GM19043 (cell line): ENCODE measurements at regions not wholly inside any gene's neighbourhood (a gene's known extent, or its start where the extent isn't known, plus 50 kb on each side); places are given as distances from the start of the nearest gene placed in this dataset.
A peak's percentile ranks its signal among the peaks of the same experiment; 100 is the strongest.

Experiments used
- ATAC-seq: cut with Tn5 transposase; IDR thresholded peaks from one replicate; pipeline ENCODE4 v1.9.1; 2021; ENCODE audit warnings: low read depth; ENCODE audit not compliant: unreplicated experiment

GRCh38 chr7:19623676-19624075 is 85.2 kb downstream of the POLR1F start:
- ATAC-seq = no peak

DNA sequence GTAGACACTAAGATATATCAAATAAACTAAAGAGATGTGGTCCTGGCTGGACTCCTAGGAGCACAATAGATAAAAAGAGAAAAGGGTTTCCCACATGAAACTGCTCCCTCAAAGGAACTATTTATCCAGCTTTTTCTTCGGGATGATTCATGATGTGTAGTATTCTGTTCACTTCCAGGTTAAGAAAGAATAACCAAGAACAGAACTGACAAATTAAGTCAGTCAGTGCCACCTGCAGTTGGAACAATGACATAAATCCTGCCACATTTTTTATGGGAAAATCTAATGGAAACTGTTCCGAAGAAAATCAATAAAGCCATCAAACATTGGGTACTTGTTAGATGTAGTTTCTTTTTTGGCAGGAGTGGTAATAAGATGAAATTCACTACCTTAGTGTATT is 87.1 kb downstream of the POLR1F start:
- ATAC-seq = no peak

DNA sequence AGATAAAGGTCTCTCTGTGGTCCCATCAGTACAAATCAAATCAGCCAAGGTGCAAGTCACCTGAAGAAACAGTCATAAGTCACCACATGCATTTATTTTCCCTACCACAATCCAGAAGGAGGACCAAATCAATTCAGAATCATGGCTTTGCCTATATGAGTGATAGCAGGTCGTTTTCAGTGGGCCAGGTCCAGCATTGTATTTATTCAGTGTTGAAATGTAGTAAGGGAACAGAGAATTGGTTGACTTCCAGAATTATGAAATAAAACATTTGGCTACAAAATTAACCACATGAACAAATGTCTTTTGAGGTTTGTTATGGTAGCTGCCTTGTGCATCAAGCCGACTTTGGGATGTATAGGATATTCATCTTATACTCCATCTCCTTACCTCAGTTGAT is 88.4 kb downstream of the POLR1F start:
- no peak for ATAC-seq

- no peak for ATAC-seq
These were observed 89.7 kb downstream of the POLR1F start for GRCh38 chr7:19619122-19619521.

DNA sequence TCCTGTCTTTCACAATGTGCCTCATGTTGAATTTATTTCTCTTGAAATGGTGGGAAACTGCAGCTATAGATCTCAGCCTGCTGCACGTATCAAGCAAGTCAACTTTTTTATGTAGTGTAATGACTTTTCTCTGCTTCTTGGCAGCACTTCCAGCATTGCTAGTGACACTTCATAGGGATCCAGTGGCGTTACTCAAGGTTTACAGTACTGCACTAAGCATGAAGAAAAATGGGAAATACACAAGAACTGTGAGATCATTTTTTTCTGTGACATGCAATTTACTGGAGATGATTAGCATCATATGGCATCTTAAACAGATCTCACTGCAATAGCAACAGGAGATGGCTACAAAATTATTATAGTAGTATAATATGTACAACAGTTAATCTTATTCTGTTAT is 90.9 kb downstream of the POLR1F start:
- ATAC-seq = no peak

DNA sequence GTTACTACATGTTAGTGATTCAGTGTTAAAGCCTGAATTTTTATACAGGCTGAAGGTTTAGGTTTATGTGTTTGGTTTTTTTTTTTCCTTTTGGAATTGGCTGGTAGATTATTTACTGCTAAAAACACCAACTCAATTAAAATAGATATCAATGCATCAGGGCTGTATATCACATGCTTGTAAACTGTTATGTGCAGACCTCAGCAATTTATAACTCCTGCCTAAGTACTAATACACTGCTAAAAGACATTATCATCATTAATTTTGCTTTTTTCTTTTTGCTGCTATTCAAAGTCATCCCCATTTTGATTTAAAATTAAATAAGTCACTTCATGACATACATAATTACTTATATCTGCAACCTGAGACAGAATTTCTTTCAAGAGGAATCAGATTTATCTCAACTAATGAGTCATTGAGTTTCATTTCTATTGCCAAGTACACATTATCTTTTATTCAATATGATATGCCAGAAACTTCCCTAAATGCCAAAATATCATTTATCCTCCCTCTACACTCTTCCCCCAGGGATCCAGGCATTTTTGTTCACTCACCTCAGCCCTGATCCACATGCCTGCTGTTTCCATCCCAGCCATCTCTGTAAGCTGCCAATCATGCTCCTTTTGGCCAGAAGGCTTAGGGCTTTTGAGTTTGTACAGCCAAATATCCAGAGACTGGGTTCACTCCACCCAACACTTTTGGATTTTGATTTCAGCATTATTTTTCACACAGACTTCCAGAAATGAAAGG is 98.5 kb downstream of the POLR1F start:
- ATAC-seq = no peak

- ATAC-seq = no peak
These were observed 119.4 kb downstream of the POLR1F start for GRCh38 chr7:19589446-19589845.

DNA sequence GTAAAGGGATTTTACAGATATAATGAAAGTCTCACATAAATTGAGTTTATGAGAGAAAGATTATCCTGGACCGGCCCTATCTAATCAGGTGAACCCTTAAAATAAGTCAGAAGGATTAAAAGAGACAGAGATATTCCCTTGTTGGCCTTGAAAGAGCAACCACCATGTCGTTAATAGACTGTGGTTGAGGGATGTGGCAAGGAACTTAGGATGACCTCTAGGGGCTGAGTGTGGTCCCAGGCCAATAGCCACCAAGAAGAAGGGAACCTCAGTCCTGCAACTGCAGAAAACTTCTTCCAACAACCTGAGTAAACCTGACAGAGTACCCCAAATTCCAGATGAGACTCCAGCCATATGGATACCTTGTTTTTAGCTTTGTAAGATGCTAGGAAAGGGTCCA is 121.5 kb downstream of the POLR1F start:
- peak; percentile 71 for ATAC-seq

DNA sequence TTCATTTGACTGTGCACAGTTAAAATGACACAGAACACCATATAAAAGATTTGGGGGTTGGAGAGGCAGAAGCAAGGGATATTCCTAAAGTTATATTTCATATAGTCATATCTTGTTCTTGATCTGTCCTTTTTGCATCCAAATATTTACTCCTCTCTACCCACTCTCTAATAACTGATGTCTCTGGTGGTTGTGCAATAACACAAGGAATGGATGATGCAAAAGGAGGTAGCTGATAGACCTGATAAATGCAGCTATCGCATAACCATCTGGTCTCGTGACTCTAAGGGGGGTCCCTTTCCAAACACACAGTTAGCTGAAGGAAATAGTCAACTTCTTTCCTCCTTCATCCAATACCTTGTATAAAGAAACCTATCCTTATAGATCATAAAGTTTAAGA is 123.1 kb downstream of the POLR1F start:
- no peak for ATAC-seq

DNA sequence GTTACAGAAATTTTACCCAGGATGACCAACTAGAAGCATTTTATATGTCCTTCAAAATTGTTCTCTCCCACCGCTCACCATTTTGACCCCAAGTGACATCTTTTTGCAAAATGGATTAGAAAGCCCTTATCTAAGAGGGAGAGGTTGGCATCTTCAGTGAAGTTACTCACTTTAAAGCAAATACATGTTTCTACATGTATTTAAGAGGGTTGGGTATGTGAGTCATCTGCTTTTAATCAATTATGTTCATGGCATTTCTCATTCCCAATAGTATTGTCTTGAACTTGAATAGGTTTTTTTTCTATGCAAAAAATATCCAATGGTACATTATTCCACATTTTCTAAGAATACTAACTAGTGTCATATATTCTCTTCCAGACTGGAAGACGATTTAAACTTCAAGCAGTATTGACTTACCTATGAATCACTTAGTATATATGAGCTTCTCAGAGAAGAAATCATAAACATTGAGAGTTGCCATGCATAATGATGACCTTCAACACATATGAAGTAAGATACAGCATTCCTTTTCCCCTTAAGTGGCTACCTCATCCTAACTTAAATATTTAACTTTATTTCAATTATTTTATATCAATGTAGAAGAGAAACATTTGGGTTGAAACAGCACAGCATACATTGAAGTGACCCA is 132.8 kb downstream of the POLR1F start:
- ATAC-seq = no peak

GRCh38 chr7:19574131-19574530 is 134.7 kb downstream of the POLR1F start:
- ATAC-seq = no peak

DNA sequence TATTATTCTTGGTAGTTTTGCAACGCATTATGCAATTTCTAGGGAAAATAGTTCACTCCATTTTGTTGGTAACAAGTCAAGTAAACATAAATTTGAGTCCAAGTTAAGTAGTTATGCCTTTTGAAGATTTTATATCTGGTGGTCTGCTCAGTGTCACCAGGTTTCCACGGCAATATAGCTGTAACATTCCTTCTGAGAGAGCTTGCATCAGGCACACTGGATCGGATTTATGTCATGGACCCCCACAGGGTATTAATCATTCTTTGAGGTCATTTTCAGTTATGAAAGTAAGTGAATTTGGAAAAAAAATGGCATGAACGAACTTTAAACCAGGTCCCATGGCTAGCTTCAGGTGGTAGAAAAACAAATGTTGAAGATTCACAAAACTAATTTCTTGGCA is 136.3 kb downstream of the POLR1F start:
- ATAC-seq = no peak

GRCh38 chr7:19567011-19567410 is 141.8 kb downstream of the POLR1F start:
- no peak for ATAC-seq

DNA sequence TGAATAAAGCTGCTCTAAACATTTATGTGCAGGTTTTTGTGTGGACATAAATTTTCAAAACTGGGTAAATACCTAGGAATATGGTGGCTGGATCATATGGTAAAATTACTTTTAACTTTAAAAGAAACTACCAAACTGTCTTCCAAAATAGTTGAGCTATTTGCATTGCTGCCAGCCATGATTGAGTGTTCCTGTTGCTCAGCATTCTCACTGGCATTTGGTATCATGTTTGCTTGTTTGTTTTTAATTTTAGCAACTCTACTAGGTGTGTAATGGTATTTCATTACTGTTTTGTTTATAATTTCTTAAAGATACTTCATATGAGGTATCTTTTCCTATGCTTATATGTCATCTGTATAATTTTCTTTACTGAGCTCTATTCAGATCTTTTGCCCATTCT is 143.2 kb downstream of the POLR1F start:
- ATAC-seq = no peak

- no peak for ATAC-seq
These were observed 147.6 kb downstream of the POLR1F start for GRCh38 chr7:19561121-19561805.

DNA sequence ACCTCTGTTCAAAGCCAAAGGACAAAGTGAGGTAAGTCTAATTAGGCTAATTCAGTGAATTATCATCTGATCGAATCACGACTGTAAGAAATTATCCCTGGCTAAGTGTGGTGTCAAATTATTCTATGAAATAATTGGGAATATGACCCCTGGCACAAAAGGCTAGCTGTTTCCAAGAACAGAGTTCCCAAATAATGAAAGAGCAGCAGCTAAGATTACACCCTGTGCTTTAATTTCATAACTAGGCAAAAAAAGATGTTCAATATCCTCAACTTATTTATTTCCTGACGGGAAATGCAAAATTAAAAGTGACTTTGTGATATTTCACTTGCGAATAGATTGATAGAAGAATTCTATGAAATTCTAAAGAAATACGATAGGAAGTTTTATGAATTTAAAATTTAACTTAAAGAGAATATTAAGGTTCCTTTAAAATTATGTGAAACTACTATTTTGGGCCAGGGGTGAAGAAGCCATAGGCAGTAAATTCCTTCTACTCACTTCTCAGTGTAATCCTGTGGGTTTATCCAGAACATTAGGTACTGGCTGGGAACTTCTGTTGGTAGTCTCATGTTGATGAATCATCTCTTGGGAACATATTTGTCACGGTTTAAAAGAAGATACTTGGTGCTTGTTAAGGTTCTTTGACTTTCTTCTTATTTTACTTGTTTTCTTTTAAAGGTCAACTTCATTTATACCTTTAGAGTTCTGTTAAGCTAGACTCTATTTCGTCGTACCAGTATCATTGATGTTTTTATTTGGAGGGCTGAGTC is 148.5 kb downstream of the POLR1F start:
- ATAC-seq = no peak

- ATAC-seq = no peak
These were observed 150.3 kb downstream of the POLR1F start for GRCh38 chr7:19558527-19558926.

DNA sequence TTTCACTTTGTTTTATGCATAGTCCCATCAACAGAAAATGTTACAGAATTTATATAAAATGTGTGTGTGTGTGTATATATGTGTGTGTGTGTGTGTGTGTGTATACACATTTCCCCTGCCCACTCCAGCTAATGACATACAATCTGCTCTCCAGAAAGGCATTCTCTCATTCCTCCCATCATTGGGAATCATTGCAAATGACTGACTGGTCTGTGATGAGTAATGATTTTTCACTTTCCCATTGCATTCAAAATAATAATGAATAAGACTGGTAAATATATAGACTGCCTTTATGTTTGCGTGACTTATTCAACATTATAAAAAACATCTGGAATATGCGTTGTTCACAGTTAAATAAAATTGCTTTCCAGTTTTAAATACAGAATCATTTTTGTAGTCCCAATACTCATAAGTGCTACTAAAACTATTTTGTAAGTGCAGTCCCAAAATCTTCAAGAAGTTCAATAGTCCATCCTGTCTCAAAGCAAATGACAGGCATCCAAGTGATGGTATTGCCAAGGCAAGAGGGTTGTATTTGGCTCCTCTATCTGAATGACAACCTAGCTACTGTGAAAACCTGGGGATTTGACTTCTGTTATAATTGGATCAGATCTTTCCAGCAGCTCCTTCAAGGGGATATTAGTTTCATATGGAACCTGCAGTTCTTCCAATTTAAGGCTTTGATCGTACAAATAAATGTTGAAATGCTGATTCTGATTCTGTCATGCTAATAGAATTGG is 150.9 kb downstream of the POLR1F start:
- ATAC-seq = no peak

GRCh38 chr7:19554581-19554980 is 154.3 kb downstream of the POLR1F start:
- no peak for ATAC-seq

GRCh38 chr7:19552576-19552975 is 156.3 kb downstream of the POLR1F start:
- ATAC-seq = no peak
